WTC11 (cell line): ENCODE measurements at regions not wholly inside any gene's neighbourhood (a gene's known extent, or its start where the extent isn't known, plus 50 kb on each side); places are given as distances from the start of the nearest gene placed in this dataset.
"Not testable (repeated sequence)": the region's sequence is repeated elsewhere in the genome, so short reads cannot be mapped to it uniquely, and the experiment has no call there.

Experiments used
- CTCF ChIP-seq: fragments of 200-600 bp; IDR thresholded peaks from 2 replicates; pipeline ENCODE4 v1.8.0; 2022; ENCODE audit warnings: antibody characterized with exemption
- E2F4 ChIP-seq: sonication (generic); formaldehyde crosslinking; IDR thresholded peaks from 2 replicates; pipeline ENCODE4 v1.8.1; 2022; ENCODE audit warnings: low read depth, mild to moderate bottlenecking, moderate library complexity, missing genetic modification reagents, borderline replicate concordance
- E2F5 ChIP-seq: sonication (generic); formaldehyde crosslinking; IDR thresholded peaks from 2 replicates; pipeline ENCODE4 v1.8.1; 2022; ENCODE audit warnings: mild to moderate bottlenecking, moderate library complexity, missing genetic modification reagents
- ETV6 ChIP-seq: sonication (generic); formaldehyde crosslinking; IDR thresholded peaks from 2 replicates; pipeline ENCODE4 v1.8.1; 2022; ENCODE audit warnings: mild to moderate bottlenecking, missing genetic modification reagents
- FOXJ3 ChIP-seq: sonication (generic); formaldehyde crosslinking; IDR thresholded peaks from 2 replicates; pipeline ENCODE4 v1.9.0; 2021; ENCODE audit warnings: missing genetic modification reagents, mild to moderate bottlenecking, borderline replicate concordance
- FOXP1 ChIP-seq: sonication (generic); formaldehyde crosslinking; IDR thresholded peaks from 2 replicates; pipeline ENCODE4 v1.8.0; 2022; ENCODE audit warnings: missing genetic modification reagents, mild to moderate bottlenecking, moderate library complexity, borderline replicate concordance
- IRF2 ChIP-seq: sonication (generic); formaldehyde crosslinking; IDR thresholded peaks from 2 replicates; pipeline ENCODE4 v1.8.0; 2022; ENCODE audit warnings: low read depth, missing genetic modification reagents, borderline replicate concordance
- KAT7 ChIP-seq: sonication (generic); formaldehyde crosslinking; IDR thresholded peaks from 2 replicates; pipeline ENCODE4 v1.8.1; 2023; ENCODE audit warnings: missing genetic modification reagents, mild to moderate bottlenecking, borderline replicate concordance
- MAX ChIP-seq: sonication (generic); formaldehyde crosslinking; IDR thresholded peaks from 2 replicates; pipeline ENCODE4 v1.8.0; 2022; ENCODE audit warnings: mild to moderate bottlenecking, missing genetic modification reagents
- MLX ChIP-seq: sonication (generic); formaldehyde crosslinking; IDR thresholded peaks from 2 replicates; pipeline ENCODE4 v1.8.1; 2023; ENCODE audit warnings: mild to moderate bottlenecking, missing genetic modification reagents, moderate library complexity
- TCF7 ChIP-seq: sonication (generic); formaldehyde crosslinking; IDR thresholded peaks from 2 replicates; pipeline ENCODE4 v1.8.0; 2022; ENCODE audit warnings: mild to moderate bottlenecking, low read depth, missing genetic modification reagents, moderate library complexity
- TP53 ChIP-seq: sonication (generic); formaldehyde crosslinking; IDR thresholded peaks from 2 replicates; pipeline ENCODE4 v1.8.1; 2023; ENCODE audit warnings: mild to moderate bottlenecking, missing genetic modification reagents
- USF1 ChIP-seq: sonication (generic); formaldehyde crosslinking; IDR thresholded peaks from 2 replicates; pipeline ENCODE4 v1.8.0; 2022; ENCODE audit warnings: mild to moderate bottlenecking, missing genetic modification reagents
- ZNF232 ChIP-seq: sonication (generic); formaldehyde crosslinking; IDR thresholded peaks from 2 replicates; pipeline ENCODE4 v1.8.0; 2022; ENCODE audit warnings: mild to moderate bottlenecking, missing genetic modification reagents

- TF ChIP-seq CTCF; ZNF232 (CRISPR knock-in tag); IRF2 (CRISPR knock-in tag); MAX (CRISPR knock-in tag); MLX; TCF7 (CRISPR knock-in tag); USF1 (CRISPR knock-in tag); ETV6 (CRISPR knock-in tag); FOXP1 (CRISPR knock-in tag); E2F5 (CRISPR knock-in tag); E2F4 (CRISPR knock-in tag); TP53 (CRISPR knock-in tag); KAT7 (CRISPR knock-in tag); FOXJ3 (CRISPR knock-in tag): not testable (repeated sequence)
Measured at GRCh38 chr16:5159537-5159936, 61.9 kb upstream of the EEF2KMT start.
